UCSD-AML1 (cell line): ENCODE measurements at regions not wholly inside any gene's neighbourhood (a gene's known extent, or its start where the extent isn't known, plus 50 kb on each side); places are given as distances from the start of the nearest gene placed in this dataset.

Experiments used
- DNase-seq: peaks from one replicate; lab custom pipeline; 2025; ENCODE audit not compliant: unreplicated experiment; lab: John Stamatoyannopoulos, UW

DNA sequence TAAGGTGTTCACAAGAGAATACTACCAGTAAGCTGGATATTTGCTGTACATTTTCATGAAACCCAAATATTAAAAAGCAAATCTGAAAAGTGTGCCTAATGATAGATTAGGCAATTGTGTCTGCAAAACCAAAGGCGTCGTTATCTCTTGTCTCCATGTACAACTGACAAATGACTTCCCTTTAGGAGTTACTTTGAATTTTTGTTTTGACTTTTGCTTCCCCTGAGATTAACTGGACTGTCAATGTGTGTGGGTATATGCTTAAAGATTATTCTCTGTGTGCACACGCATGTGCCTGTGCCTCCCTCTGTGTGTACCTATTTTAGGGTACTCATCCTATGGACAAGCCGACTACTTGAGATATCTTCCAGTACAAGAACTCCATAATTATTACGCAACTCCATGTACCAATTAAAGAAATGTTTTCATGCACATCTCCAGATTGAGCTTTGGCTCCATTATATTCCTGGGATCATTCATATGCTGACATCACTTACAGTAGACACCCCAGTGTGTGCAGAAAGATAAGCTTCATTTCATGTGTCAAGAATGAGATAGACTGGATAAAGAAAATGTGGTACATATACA is 431.2 kb upstream of the ADAMTS9 start:
- DNase-seq = no peak

DNA sequence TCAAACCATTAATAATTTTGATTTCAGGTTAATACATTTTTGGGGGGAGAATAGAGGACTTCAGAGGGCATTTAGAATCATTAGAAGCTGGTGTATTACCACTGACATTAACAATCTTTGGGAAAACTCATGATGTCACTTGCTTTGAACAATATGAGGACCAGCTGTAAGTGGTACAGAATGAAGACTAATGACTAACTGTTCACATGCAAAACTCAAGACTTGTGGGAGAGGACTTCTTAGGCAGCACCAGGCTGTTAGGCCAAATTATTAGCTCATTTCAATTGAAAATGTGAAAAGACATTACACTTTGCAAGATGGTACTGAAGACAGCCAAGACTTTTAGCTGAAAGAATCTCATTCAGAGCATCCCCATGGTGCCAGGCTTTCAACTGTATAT is 426.2 kb upstream of the ADAMTS9 start:
- no peak for DNase-seq

DNA sequence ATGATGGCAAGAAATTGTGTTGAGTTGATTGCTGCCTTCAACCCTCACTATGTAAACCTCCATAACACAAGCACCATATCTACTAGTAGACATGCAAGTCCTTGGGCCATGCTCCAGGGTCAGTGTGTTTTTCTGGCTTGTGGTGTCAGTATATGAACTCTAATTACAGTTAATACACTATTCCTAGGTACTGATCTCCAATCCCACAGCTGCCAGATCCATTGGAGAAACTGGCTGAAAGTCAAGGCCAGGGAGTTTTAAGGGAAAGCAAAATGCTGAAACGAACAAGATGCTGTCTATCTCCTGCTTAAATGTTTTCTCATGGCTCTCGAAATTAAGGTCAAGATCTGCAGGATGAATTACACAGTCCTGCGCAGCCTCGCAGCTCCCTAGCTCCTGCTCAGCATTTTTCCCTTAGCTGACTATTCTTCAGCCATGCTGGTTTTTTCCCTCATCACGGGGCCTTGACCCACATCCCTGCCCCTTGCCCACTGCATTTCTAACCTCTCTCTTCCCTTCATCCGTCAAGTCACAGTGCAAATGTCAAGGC is 425.0 kb upstream of the ADAMTS9 start:
- DNase-seq = no peak

DNA sequence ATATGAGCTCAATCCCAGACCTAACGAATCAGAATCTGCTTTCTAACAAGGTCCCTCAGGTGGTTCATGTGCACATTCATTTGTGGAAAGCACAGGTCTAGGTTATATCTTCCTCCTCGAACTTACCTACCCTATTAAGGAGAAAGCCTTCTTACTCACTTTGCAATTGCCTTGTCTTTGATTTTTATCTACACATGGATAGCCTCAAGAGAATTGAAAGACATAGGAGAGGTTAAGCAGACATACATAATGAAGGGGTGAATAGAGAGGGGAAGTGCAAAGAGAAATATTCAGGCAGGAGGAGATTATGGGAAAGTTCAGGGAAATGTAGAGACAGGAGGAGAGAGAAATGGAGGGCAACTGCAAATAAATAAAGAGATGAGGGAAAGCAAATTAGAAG is 422.9 kb upstream of the ADAMTS9 start:
- no peak for DNase-seq

DNA sequence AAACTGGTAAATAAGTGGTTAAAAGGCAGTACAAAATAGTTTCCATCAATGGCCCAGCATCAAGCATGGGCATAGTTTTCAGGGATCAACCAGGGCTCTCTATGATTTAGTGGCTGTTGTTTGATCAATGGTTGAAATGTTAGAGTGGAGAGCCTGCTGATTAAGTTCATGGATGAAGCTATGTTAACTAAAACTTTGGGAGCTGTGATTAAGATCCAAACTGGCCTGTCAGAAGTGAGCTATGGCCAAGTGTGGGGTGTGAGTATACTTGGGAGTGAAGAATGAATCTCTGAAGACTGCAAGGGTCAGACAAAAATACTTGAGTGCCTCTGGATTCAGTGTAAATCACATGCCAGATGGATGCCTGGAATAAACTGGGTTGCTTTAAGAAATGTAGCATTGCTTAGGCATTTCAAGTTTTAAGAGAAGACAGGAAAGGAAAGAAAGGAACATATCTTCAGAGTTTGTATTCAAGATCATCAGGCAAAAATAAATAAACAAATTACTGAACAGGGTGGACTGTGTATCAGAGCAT is 422.2 kb upstream of the ADAMTS9 start:
- no peak for DNase-seq

DNA sequence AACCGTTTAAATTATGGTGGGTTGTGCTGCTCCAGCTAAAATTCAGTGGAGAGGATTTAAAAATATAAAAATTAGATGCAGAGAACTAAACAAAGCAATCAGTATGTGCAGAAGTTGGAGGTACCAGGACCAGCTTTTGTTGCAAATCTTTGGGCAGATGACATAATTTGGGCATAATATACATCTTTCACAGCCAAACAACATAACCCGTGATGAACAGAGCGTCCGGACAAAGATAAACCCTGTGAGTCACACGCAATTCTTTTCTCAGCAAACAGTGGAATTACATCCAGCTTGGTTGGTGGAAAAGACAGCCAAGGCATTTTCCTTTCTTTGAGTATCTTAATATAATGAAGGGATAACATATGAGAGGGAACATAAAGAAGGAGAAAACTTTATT is 419.4 kb upstream of the ADAMTS9 start:
- DNase-seq = no peak

DNA sequence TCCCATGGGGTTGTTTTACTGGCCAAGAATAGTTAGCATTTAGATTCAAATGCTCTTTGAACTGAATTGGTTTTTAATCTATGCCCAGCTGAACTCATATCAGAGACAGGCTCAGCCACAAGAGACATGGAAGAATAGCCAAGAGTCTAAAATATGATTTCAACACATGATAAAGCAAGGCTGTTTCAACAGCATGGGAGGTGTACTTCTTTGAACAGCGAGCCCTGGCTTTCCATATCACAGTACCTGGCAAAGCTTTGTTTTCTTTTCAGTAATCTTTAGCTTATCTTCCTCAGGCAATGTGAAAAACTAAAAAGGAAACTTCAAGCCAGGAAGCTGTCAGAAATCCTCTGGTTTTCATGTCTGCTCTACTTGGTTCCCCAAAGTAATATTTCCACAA is 413.6 kb upstream of the ADAMTS9 start:
- DNase-seq = no peak

DNA sequence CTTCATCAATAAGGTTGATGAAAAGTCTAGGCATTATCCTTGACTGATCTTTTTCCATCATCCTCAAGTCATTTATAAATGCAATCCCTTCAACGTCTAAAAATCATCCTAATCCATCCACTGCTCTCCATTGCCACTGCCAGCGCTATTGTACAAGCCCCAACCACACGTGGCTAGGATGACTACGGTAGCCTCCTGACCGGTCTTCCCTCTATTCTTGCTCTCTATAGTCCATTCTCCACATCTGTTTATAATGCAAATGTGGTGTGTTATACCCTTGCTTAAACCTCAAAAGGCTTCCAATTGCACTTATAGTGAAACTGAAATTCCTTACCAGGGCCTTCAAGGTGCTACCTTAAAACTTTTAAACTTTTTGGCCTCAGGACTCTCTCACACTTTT is 410.6 kb upstream of the ADAMTS9 start:
- DNase-seq = no peak

DNA sequence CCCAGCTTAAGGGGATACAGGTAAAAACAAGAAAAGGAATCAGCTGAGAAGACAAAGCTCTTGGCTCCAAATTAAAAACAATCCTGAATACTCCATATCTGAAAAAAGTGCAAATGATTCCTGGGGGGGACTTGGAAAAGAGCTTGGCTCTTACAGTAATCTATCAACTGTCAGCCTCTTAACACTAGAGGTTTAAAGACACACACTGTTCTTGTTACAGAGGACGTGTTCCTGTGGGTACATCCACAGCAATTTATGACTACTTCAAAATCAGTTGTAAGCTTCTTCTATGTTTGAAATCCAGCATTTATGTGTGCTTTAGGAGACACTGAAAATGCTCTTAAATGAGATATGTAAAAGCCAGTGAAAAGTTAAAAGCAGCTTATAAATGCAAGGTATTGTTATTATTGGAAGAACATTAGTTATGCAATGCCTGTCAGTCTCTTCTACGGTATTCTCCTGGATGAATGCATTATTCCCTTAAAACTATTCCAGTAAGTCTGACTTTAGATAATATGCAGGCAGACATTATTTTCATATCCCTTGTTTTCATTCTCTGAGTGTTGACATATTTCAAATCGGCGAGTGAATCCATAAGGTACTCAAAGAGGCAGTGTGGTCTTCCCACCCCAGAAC is 408.4 kb upstream of the ADAMTS9 start:
- no peak for DNase-seq

DNA sequence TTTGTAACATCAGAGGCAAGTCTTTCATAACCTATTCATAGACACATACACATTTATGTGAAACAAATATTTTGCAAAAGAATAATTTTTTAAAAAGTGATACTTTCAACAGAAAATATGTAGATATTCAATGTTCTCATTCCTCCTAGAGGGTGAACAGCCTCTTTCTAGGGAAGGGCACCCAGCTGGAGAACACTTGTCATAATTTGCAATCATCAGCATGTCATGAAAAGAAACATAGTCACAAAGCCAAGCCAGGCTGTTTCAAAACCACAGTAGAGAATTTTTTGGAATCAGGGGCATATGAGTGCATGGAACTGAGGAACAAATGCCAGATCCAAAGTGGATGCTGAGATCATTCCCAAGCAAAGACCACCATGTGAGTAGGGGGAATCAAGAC is 406.9 kb upstream of the ADAMTS9 start:
- DNase-seq = no peak

DNA sequence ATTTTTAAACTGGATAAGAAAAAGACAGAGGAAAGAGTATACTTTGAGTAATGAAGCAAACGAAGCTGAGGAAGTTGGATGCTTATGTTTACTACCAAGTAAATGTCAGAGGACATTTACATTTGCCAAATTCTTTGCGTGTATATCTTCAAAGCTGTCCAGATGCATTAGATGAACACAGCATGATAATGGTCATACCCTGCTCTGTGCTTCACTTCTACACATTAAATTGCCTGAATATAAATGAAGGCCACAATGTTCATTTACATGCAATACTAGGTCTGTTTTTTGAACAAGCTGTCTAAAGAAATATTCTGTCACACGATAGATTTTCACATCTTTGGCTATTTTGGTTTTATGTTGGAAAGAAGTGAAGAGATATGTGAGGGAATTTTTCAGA is 405.8 kb upstream of the ADAMTS9 start:
- DNase-seq = no peak

DNA sequence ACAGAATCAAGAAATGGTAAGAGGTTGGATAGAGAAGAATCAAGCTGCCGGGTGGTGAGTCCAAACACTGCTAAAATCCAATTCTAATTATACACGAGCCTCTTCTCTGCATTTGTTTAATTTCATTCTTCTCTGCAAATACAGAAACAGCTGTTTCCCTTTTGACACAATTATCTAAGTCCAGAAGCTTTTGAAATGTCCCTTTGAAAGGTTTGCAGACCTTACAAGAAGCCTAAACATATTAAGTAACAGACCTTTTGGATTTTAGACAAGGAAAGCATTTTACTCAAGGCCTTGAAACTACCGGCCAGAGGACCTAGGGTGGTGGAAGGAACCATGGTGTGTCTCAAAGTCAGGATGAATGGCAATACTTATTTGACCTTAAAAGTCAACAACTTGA is 403.8 kb upstream of the ADAMTS9 start:
- DNase-seq = no peak

DNA sequence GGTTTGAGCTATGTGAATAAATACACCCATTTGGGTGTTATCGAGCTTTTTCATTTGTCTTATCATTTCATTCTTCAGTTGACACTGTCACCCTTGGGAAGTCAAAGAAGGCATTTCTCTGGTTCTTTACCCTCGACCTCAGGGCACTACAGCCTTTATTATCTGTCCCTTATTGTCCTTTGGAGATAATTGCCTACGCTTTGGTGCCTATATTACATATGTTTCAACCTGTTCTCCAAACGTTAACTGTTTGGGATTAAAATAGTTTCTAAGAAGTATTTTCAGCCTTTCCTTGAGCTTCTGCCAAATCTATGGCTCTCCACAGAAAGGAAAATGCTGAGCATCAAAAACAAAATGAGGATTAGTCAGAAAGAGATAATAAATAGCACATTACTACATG is 395.4 kb upstream of the ADAMTS9 start:
- no peak for DNase-seq

DNA sequence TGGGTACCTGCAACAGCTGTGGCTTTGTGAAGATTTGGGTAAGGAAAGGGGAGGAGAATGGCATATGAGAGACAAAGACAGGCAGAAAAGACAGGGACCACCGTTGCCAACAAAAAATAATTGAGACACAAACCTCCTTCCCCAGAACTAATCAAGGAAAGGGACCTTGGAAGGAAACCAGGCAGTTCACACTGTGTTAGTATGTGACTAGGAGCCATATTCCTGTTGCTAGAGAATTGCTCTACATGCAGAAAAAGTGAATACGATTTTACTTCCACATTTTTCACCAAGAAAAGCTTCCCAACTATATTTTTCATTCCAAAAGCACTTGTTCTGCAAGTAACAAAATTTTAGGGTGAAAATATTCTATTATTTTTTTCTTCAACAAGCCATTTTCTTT is 393.7 kb upstream of the ADAMTS9 start:
- no peak for DNase-seq

DNA sequence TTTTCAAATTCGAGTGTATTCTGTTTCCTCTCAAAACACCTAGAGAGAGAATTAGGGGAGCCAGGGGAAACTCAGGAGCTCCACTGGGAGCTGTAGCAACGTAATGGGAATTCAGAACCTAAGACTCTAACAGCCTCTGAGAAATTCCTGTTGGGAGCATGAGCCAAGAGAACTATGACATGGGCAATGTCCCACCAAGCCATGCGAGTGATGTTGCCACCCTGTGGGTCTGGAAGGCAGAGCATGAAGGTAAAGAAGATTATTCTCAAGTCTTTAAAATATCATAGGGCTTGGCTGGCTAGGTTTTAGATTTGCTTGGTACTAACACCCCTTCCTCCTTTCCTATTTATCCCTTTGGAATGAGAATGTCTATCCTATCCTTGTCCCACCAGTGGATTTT is 392.6 kb upstream of the ADAMTS9 start:
- DNase-seq = no peak

DNA sequence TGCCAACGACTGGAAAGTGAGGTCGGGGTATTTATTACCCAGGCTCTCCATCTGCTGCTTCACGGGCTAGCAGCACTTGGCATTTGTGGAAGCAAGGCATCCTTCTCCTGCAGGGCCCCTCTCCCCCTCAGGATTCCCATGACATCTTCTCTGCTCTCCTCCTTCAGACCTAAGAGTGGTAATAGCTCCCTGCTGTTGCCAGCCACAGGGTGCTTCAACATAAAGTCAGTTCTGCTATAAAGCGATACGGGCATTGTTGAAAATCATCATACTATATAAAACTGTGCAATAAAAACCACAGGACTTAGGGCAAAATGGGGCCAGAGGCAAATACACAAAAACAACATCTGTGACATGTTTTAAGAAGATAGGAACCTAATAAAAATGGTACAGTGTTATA is 391.8 kb upstream of the ADAMTS9 start:
- no peak for DNase-seq

DNA sequence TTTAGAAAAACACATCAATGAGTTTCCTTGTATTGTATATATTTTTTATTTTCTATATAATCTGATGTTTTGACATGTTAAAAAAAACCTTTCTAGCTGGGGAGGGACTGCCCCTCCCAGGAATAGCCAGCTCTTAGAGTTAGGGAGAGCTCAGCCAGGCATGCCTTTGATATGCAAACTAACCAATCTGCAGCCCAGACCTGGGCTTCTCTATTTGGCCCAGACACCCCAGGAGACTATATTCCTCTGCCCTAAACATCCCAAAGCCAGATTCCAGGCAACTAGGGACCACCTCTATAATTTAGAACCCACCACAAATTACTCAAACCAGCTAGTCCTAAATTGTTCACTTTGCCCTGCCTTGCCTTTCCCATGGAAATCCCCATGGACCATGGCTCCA is 390.9 kb upstream of the ADAMTS9 start:
- DNase-seq = no peak

DNA sequence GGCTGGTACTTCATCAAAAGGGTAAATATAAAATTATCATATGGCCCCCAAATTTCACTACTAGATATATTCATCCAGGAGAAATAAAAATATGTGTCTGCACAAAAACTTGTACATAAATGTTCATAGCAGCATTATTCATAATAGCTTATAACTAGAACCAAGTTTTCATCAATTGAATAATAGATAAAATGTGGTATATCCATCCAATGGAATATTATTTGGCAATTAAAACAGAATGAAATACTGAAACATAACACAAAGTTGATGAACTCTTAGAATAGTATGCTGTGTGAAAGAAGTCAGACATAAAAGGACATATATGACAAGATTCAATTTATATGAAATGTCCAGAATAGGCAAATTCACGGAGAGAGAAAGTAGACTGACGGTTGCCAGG is 389.3 kb upstream of the ADAMTS9 start:
- DNase-seq = no peak

DNA sequence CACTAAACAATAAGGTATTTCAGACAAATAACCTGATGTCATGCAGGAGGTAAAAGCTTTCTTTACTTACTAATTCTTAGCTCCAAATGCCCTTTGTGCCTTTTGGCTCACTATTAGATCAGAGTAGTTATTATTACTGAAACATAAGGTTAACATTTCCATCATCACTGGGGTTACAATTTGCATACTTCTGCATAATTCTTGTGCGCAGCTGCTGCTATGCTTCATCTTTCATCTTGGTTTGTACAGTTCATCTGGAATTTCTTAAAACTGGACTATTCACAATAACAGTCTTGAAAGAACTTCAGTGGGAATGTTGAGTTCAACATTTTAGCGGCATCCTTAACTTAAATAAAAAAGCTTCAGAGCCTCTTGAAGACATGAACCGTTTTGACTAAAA is 383.2 kb upstream of the ADAMTS9 start:
- no peak for DNase-seq

DNA sequence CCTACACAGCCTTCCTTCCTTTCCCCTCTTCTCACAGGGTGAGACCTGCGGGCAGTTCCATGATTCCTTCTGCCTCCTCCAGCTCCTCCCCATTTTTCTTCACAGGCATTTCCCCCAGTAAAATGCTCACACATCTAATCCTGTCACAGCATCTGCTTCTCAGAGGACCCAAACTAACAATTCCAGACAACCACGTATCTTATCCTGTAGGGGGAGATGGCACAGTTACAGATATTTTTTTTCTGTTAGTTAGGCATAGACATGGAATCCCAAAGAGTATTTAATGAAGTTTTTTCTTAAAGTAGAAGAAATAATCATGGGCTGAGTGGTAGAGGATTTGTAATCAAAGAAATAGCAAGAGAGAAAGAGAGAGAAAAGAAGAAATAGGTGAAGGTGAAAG is 373.1 kb upstream of the ADAMTS9 start:
- no peak for DNase-seq

DNA sequence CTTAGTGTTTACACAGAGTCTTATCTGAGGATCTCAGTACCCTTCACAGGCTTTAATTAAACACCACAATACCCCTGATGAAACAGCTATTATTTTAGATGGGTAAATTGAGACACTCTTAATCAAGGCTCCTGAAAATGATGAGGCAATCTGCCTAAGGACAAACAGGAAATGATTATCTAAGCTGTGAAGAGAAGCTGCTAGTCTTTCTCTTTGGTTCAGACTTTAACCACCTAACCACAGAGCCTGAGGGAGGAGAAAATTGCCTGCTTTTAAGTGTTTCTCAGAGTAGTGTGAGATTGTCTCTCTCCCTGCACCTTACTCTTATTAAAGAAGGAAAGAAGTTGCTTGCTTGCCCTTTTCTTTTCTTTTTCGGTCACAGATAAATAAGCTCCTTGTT is 364.3 kb upstream of the ADAMTS9 start:
- no peak for DNase-seq

DNA sequence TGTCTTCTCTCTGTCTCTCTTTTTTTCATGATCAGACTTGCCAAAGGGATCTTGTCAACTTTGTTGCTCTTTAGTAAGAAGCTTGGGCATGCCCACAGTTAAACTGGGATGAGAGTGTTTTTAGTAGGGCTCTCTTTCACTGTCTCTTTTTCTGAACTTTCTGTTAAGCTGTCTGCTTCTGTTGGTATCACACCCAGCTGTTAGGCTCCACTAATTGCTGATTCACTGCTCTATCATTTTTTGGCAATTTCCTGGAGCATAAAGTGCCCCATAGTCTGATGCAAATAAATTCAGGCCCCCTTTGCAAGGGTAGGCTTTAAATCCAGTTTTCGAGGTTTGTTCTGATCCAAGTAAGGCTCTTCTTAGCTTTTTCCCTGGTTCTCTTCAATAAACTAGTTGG is 360.4 kb upstream of the ADAMTS9 start:
- DNase-seq = no peak

DNA sequence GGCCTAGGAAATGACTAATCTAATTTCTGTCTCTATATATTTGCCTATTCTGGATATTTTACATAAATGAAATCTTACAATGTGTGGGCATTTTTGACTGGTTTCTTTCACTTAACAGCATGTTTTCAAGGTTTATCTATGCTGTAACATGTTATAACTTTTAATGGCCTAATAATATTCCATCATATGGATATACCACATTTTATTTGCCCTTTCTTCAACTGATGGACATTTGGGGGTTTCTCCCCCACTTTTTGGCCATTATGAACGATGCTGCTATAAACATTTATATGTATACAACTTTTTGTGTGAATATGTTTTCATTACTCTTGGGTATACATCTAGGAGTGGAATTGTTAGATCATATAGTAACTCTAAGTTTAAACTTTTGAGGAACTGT is 357.3 kb upstream of the ADAMTS9 start:
- no peak for DNase-seq
